RKO (cell line): ENCODE measurements at regions not wholly inside any gene's neighbourhood (a gene's known extent, or its start where the extent isn't known, plus 50 kb on each side); places are given as distances from the start of the nearest gene placed in this dataset.

Experiments used
- DNase-seq: peaks from one replicate; pipeline ENCODE4 v3.0.0-alpha.2; 2016; ENCODE audit warnings: low spot score

- no peak for DNase-seq
Observed at GRCh38 chr21:15151385-15152103, 86.7 kb upstream of the NRIP1 start.

- no peak for DNase-seq
Observed at GRCh38 chr21:15152591-15152990, 87.8 kb upstream of the NRIP1 start.

GRCh38 chr21:15159382-15160020 is 94.7 kb upstream of the NRIP1 start:
- no peak for DNase-seq

GRCh38 chr21:15160136-15160535 is 95.3 kb upstream of the NRIP1 start:
- no peak for DNase-seq

GRCh38 chr21:15162921-15163320 is 98.1 kb upstream of the NRIP1 start:
- no peak for DNase-seq

GRCh38 chr21:15164273-15164672 is 99.5 kb upstream of the NRIP1 start:
- no peak for DNase-seq

- DNase-seq, result no peak
Observed at GRCh38 chr21:15164678-15165303, 100.0 kb upstream of the NRIP1 start.

- DNase-seq, result no peak
Observed at GRCh38 chr21:15170614-15171013, 105.8 kb upstream of the NRIP1 start.

GRCh38 chr21:15171546-15171945 is 106.7 kb upstream of the NRIP1 start:
- no peak for DNase-seq

GRCh38 chr21:15172963-15173362 is 108.2 kb upstream of the NRIP1 start:
- DNase-seq, result no peak

- DNase-seq, result no peak
Observed at GRCh38 chr21:15174923-15175322, 110.1 kb upstream of the NRIP1 start.

GRCh38 chr21:15182731-15183130 is 117.9 kb upstream of the NRIP1 start:
- no peak for DNase-seq

- no peak for DNase-seq
Observed at GRCh38 chr21:15183813-15184257, 119.0 kb upstream of the NRIP1 start.

GRCh38 chr21:15190412-15190811 is 125.6 kb upstream of the NRIP1 start:
- DNase-seq, result no peak

- DNase-seq, result no peak
Observed at GRCh38 chr21:15190837-15191236, 126.0 kb upstream of the NRIP1 start.

GRCh38 chr21:15191342-15191741 is 126.5 kb upstream of the NRIP1 start:
- no peak for DNase-seq

GRCh38 chr21:15192243-15192642 is 127.4 kb upstream of the NRIP1 start:
- DNase-seq, result no peak

- DNase-seq, result no peak
Observed at GRCh38 chr21:15193937-15194336, 129.1 kb upstream of the NRIP1 start.

GRCh38 chr21:15195104-15195503 is 130.3 kb upstream of the NRIP1 start:
- DNase-seq, result no peak

GRCh38 chr21:15195768-15196167 is 131.0 kb upstream of the NRIP1 start:
- no peak for DNase-seq

GRCh38 chr21:15197696-15198095 is 132.9 kb upstream of the NRIP1 start:
- no peak for DNase-seq

- DNase-seq, result no peak
Observed at GRCh38 chr21:15199414-15200383, 134.9 kb upstream of the NRIP1 start.
